ENCODE measurements at regions not wholly inside any gene's neighbourhood (a gene's known extent, or its start where the extent isn't known, plus 50 kb on each side); places are given as distances from the start of the nearest gene placed in this dataset.
"Not testable (repeated sequence)": the region's sequence is repeated elsewhere in the genome, so short reads cannot be mapped to it uniquely, and the experiment has no call there.

- in situ Hi-C loops (cut with MboI; ENCODE audit: low sequenced_read_pairs), result no loop called here
Measured at GRCh38 chr4:140220058-140220457, 66.1 kb upstream of the MAML3 start.

GRCh38 chr4:140219567-140219966 lies 65.6 kb upstream of the MAML3 start:
- in situ Hi-C loops (cut with MboI; ENCODE audit: low sequenced_read_pairs), result no loop called here

- in situ Hi-C loops (cut with MboI; ENCODE audit: low sequenced_read_pairs), result not testable (repeated sequence)
Measured at GRCh38 chr4:140219070-140219469, 65.1 kb upstream of the MAML3 start.

GRCh38 chr4:140213749-140214148 lies 59.8 kb upstream of the MAML3 start:
- in situ Hi-C loops (cut with MboI; ENCODE audit: low sequenced_read_pairs), result no loop called here

- in situ Hi-C loops (cut with MboI; ENCODE audit: low sequenced_read_pairs), result no loop called here
Measured at GRCh38 chr4:140213116-140213515, 59.1 kb upstream of the MAML3 start.

GRCh38 chr4:140212646-140213045 lies 58.7 kb upstream of the MAML3 start:
- in situ Hi-C loops (cut with MboI; ENCODE audit: low sequenced_read_pairs), result no loop called here

- in situ Hi-C loops (cut with MboI; ENCODE audit: low sequenced_read_pairs), result no loop called here
Measured at GRCh38 chr4:140212194-140212593, 58.2 kb upstream of the MAML3 start.

- in situ Hi-C loops (cut with MboI; ENCODE audit: low sequenced_read_pairs), result no loop called here
Measured at GRCh38 chr4:140211693-140212092, 57.7 kb upstream of the MAML3 start.

GRCh38 chr4:140211161-140211560 lies 57.2 kb upstream of the MAML3 start:
- in situ Hi-C loops (cut with MboI; ENCODE audit: low sequenced_read_pairs), result no loop called here

- in situ Hi-C loops (cut with MboI; ENCODE audit: low sequenced_read_pairs), result no loop called here
Measured at GRCh38 chr4:140208921-140209320, 54.9 kb upstream of the MAML3 start.

Measured in HL-60/S4 (cell line).